Mucosa of gallbladder (tissue), 1 donor: ENCODE measurements at regions not wholly inside any gene's neighbourhood (a gene's known extent, or its start where the extent isn't known, plus 50 kb on each side); places are given as distances from the start of the nearest gene placed in this dataset.
A peak's percentile ranks its signal among the peaks of the same experiment; 100 is the strongest.

Source experiments
- DNase-seq: peaks from one replicate; pipeline ENCODE4 v3.0.0-alpha.2; 2020; ENCODE audit warnings: low spot score
- donor health status: DM: no; HTN: no; CAD: no.

- DNase-seq = peak; percentile 1
These were observed 286.2 kb downstream of the RPS24 start for GRCh38 chr10:78319841-78320240.

GRCh38 chr10:78320506-78320905 lies 286.8 kb downstream of the RPS24 start:
- peak; percentile 8 for DNase-seq

GRCh38 chr10:78321000-78321399 lies 287.3 kb downstream of the RPS24 start:
- no peak for DNase-seq

GRCh38 chr10:78321500-78321899 lies 287.8 kb downstream of the RPS24 start:
- DNase-seq = no peak

- DNase-seq = no peak
These were observed 292.7 kb downstream of the RPS24 start for GRCh38 chr10:78326372-78326771.

- peak; percentile 8 for DNase-seq
These were observed 294.3 kb downstream of the RPS24 start for GRCh38 chr10:78327778-78328591.

- DNase-seq = peak; percentile 9
These were observed 295.1 kb downstream of the RPS24 start for GRCh38 chr10:78328592-78329404.

GRCh38 chr10:78330884-78331283 lies 297.2 kb downstream of the RPS24 start:
- no peak for DNase-seq

- peak; percentile 10 for DNase-seq
These were observed 297.8 kb downstream of the RPS24 start for GRCh38 chr10:78331391-78331922.

GRCh38 chr10:78332012-78332411 lies 298.3 kb downstream of the RPS24 start:
- peak; percentile 44 for DNase-seq

- DNase-seq = peak; percentile 5
These were observed 299.0 kb downstream of the RPS24 start for GRCh38 chr10:78332657-78333056.

GRCh38 chr10:78333362-78334143 lies 299.9 kb downstream of the RPS24 start:
- DNase-seq = peak; percentile 4

GRCh38 chr10:78335371-78335690 lies 301.7 kb downstream of the RPS24 start:
- DNase-seq = no peak

- no peak for DNase-seq
These were observed 302.2 kb downstream of the RPS24 start for GRCh38 chr10:78335691-78336401.

GRCh38 chr10:78336402-78336791 lies 302.7 kb downstream of the RPS24 start:
- DNase-seq = no peak

GRCh38 chr10:78337016-78337415 lies 303.4 kb downstream of the RPS24 start:
- no peak for DNase-seq

- no peak for DNase-seq
These were observed 304.2 kb downstream of the RPS24 start for GRCh38 chr10:78337646-78338391.

GRCh38 chr10:78338717-78339116 lies 305.1 kb downstream of the RPS24 start:
- DNase-seq = no peak

GRCh38 chr10:78339251-78339650 lies 305.6 kb downstream of the RPS24 start:
- DNase-seq = no peak

GRCh38 chr10:78341953-78342614 lies 308.4 kb downstream of the RPS24 start:
- DNase-seq = no peak
